NOMO-1 (cell line): ENCODE measurements at regions not wholly inside any gene's neighbourhood (a gene's known extent, or its start where the extent isn't known, plus 50 kb on each side); places are given as distances from the start of the nearest gene placed in this dataset.

Source experiments
- DNase-seq, 2 experiments: peaks; one replicate each; lab custom pipeline; 2025; ENCODE audit not compliant: unreplicated experiment in 2 of 2; lab: John Stamatoyannopoulos, UW

DNA sequence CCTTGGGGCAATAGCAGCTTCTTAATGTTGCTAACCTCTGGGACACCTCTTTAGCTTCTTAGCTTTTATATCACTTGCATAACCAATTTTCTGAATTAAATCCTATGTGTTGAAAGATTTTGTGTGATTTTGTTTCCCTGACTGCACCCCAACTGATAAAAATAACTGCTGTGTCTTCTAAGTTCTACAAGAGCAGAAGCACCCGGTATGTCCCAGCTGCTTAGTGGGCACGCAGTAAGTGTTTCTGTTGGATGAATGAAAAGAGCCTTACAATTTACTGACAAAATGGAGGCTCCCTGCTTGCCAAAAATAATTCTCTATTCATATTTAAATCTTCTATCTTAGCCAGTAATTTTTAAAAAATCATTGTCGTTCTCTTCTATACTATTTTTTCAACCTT lies 53.1 kb upstream of the GALNT5 start:
- DNase-seq, result no peak

DNA sequence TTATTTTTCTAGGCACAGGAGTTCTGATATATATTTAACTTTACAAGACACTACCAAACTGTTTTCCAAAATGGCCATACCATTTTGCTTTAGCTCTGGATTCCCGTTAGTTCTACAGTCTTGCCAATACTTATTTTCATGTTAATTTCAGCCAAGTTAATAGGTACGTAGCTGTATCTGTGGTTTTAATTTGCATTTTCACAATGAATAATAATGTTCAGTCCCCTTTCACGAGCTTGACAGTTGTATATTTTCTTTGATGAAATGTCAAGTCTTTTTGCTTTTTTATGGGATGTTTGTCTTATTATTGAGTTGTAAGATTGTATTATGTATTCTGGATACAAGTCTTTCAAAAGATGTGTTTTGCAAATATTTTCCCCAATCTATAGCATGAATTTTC lies 50.6 kb upstream of the GALNT5 start:
- no peak for DNase-seq
